NCI-H446 (cell line): ENCODE measurements at regions not wholly inside any gene's neighbourhood (a gene's known extent, or its start where the extent isn't known, plus 50 kb on each side); places are given as distances from the start of the nearest gene placed in this dataset.
"Not testable (repeated sequence)": the region's sequence is repeated elsewhere in the genome, so short reads cannot be mapped to it uniquely, and the experiment has no call there.

Source experiments
- DNase-seq, 2 experiments: peaks; one replicate each; lab custom pipeline; 2025; lab: John Stamatoyannopoulos, UW

DNA sequence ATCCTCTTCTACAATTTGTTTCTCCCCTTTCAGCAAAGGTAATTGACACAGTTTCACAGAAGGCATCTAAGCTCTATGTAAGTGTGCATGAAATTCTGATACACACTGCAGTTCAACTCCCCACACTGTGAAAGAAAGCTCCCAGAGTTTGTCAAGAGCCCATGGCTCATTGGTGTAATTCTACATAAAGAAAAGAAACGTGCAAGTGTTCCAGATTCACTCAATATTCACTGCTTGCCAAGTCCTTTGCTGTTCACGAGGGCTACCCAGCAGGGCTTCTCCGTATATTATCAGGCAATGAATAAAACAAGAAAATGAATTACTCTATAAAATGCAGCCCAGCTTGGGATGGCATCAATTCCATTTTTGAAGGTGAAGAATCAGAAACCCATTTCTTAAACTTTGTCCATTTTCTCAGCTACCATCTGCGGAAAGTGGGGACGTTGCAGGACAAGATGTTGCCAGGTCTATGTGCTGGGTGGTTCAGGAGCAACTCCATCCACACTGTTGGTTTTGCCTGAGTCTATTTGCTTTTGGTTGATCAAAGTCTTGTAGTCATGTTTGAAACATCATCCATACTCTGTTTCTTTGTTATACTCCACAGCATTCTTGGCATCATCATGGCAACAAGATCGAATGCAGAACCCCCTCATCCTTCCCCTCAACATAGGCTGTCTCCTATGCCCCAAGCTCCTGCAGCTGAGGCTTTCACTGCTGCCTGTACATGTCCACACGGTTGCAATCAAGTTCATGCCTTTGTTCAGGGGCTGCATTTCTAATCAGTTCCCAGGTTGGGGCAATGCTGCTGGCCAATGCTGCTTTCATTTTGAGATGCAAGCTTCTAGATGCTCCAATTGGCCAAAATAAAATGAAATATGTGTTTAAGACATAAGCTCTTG is 301.8 kb downstream of the MED10 start:
- DNase-seq, result no peak

DNA sequence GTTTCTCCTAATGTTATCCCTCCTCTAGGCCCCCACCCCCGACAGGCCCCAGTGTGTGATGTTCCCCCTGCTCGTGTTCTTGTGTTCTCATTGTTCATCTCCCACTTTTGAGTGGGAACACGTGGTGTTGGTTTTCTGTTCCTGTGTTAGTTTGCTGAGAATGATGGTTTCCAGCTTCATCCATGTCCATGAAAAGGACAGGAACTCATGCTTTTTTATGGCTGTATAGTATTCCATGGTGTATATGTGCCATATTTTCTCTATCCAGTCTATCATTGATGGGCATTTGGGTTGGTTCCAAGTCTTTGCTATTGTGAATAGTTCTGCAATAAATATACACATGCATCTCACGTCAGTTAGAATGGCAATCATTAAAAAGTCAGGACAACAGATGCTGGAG is 305.9 kb downstream of the MED10 start:
- DNase-seq, result not testable (repeated sequence)

- DNase-seq, result no peak
These were observed 308.7 kb downstream of the MED10 start for GRCh38 chr5:6069496-6070185.

- no peak for DNase-seq
These were observed 312.3 kb downstream of the MED10 start for GRCh38 chr5:6066016-6066415.

DNA sequence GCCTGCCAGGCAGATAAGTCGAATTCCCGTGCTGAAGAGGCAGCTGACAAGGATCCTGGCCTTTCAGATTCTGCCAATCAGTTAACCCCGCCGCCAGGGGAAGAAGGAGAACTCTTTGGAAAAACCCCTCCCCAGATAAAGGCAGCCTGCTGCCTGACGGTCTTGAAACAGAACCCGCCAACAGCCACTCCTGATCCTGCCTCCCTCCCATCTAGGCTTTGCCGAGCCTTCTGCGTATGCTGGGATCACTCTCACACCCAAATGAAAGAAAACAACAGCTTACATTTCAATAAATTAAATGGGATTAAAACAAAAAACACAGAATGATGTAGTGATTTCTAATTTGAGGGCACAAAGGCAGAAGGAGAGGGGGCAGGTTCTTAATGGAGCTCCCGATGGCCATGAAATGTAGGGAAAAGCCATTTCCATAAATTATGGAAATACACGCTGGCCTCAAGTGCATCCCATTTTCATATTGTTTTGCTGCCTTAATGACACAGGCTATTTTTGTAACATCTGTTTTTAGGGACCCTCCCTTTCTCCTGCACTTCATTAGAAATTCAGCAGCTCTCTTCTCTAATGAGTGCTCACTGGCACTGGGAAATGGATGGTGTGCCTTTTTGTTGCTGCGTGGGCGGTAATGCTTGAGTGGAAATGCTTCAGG is 319.1 kb downstream of the MED10 start:
- DNase-seq, result no peak

DNA sequence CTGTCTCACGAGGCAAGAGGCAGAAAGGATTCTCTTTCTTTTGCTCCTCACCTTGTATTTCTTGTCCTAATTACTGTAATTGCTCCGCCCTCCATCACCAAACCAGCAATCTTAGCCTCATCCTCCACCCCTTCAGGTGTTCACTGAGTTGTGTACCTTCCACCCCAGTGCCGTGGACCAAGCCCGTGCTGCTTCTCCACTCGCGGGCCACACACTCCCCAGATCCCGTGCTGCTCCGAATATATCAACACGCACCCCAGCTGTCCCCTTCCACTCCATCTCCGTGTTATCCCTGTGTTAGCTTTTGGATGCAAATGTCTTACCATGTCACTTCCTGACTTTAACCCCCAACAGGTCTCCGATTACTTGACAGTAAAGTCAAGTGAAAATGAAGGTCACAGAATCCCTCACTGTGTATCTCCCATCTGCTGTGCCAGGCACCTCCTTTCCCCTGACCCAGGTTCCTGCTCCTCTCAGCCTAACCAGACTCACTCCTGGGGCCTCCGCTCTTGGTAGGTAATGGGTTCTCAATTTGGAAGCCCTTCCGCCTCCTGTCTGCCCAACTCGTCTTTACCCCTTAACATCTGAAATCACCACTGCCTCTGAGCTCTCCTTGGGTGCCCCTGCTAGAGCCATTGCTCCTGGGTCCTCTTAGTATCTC is 320.2 kb downstream of the MED10 start:
- no peak for DNase-seq

GRCh38 chr5:6056280-6056679 is 322.1 kb downstream of the MED10 start:
- no peak for DNase-seq

DNA sequence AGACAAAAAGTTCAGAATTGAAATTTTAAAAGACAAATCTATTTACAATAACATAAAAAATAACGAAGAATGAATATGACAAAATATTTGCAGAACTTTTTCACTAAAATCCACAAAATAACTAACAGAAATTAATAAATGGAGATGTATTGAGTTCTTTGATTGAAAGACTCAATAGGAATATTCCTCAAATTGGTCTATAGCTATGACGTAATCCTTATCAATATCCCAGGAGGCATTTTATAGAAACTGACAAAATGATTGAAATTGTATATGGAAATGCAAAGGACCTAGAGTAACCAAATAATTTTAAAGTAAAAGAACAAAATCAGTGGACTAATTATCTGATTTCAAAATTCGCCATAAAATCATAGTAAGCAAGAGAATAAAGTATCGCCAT is 328.7 kb downstream of the MED10 start:
- no peak for DNase-seq

DNA sequence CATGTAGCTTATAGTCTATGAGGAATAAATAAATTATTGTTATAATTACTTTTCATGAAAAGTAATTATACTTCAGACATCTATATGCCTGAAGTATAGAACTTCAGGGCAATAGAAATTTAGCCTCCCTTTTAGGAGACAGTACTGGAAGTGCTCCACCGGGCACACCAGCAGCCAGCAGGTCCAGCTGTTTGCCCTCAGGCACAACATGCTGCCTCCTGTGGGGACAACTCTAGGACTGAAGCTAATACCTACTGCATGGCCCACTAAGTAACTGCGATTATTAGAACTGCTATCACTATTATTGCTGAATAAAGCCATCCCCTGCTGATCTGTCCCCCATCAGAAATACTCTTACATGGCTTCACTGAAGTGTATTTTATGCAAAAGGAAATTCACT is 329.6 kb downstream of the MED10 start:
- no peak for DNase-seq

DNA sequence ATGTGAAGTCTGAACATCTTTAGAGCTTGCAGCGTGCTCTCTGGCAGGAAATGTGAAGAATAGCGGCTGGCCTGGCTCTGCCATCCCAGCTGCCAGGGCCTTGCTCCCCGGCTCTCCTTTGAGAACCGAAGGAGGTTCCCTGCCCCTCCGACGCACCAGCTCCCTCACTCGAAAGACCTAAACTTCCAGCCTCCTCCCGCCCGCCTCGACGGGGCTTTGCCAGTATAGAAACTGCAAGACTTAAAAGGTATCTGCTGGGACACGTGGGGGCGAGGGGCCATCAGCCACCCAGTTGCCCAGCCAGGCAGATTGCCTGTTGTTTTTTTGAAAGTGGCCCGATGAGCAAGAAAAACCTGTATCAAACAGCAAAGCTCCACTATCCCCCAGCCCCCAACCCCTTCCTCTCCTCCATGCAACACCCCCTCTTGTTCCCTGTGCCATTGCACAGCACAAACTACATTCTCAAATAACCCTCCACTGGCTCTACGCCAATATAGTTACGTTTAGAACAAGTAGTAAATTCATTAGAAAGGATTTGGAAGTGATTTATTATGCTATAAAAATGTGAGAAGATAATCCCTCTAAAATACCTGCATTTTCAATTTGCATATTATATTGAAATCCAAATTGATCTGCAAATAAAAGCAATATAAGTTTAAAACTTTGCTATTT is 331.9 kb downstream of the MED10 start:
- no peak for DNase-seq

- no peak for DNase-seq
These were observed 334.6 kb downstream of the MED10 start for GRCh38 chr5:6043491-6044310.

DNA sequence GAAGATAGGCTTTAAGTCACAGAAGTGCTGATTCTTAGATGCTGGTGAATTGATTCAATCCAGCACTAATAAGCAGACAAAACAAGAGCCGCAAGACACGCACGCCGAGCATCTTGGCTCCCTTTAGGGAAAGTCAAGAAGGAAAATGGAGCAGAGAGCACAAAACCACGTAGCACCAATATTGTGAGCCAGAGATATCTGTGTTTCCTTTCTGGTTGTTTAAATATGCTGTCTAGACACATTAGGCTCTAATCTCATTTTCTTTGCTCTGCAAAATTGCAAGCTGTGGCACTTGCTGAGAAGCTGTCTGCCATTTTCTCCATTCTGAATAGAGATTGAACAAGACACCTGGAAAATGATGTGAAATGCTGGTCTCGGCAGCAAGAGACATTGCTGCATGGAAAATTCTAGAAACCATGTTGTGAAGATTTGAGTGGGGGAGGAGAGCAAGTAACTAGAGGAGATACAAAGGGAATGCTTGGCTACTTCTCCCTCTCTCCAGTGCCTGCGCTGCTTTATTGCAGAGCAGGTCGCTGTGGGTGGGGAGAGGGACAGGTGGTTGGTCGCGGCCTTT is 336.3 kb downstream of the MED10 start:
- DNase-seq, result no peak

- no peak for DNase-seq
These were observed 339.2 kb downstream of the MED10 start for GRCh38 chr5:6039111-6039510.

DNA sequence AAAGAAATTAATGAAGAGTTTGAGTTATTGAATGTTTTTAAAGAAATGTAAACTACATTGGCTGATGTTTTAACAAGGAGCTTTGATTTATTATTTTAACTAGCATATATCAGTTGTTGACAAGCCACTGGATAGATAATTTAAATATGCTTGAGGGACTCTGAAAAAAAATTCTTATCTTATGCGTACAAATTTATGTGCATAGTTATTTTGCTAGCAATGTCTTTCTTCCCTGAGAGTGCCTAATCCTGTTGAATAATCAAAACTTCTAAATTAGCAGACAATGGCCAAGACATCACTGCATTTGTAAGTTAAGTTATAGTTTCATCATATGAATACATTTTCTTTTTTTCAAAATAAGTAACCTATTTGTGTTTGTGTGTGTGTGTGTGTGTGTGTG is 342.3 kb downstream of the MED10 start:
- no peak for DNase-seq

- DNase-seq, result no peak
These were observed 348.5 kb downstream of the MED10 start for GRCh38 chr5:6029811-6030271.

DNA sequence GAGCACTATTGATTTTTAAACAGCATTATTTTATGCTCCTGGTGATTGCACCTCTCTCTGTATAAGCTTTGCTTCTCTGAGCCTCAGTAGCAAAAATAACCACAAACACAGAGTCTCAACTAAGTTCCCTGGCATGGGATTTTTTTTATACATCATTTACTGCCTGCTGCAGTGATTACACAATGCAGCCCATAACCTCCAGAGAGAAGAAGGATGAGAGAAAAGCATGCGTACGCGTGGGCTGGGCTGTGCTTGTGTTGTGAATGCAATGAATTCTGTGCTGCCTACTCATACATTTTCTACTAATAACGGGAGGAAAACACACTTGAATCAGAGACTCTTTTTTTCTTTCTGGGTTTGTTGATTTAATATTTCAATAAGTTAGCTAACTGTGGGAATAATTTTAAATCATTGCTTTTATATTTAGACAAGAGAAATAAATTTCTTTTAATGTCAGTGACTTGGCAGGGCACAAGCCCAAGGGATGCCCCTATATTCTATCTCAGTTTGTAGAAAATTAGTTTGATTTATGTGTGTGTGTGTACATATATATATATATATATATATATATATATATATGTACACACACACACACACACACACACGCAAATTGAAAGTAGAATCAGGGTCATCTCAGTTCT is 351.5 kb downstream of the MED10 start:
- no peak for DNase-seq

GRCh38 chr5:6019612-6020011 is 358.7 kb downstream of the MED10 start:
- no peak for DNase-seq

- DNase-seq, result no peak
These were observed 364.8 kb downstream of the MED10 start for GRCh38 chr5:6013506-6013905.

GRCh38 chr5:6011199-6011598 is 367.1 kb downstream of the MED10 start:
- no peak for DNase-seq

DNA sequence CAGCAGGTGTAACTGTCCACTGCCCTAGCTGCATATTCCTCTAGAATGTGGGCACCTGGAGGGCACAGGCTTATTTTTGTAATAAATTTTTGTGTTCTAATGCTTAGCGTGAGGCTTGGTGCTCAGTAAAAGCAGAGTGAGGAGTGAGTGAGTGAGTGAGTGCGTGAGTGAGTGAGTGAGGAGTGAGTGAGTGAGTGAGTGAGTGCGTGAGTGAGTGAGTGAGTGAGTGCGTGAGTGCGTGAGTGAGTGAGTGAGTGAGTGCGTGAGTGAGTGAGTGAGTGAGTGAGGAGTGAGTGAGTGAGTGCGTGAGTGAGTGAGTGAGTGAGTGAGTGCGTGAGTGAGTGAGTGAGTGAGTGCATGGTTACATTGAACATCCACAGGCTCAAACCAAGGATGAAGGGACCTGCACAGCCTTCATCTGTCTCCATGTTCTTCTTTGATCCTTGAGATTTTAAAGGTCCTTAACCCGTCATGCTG is 371.5 kb downstream of the MED10 start:
- DNase-seq, result no peak
